HEK293 (cell line): ENCODE measurements at regions not wholly inside any gene's neighbourhood (a gene's known extent, or its start where the extent isn't known, plus 50 kb on each side); places are given as distances from the start of the nearest gene placed in this dataset.

Source experiments
- GFI1B ChIP-seq: fragments of 450-650 bp; formaldehyde crosslinking; IDR thresholded peaks from 2 replicates; pipeline ENCODE4 v1.5.1; 2016; ENCODE audit warnings: missing biosample characterization, missing genetic modification characterization
- ZNF175 ChIP-seq: fragments of 450-650 bp; formaldehyde crosslinking; IDR thresholded peaks from 2 replicates; pipeline ENCODE4 v1.5.1; 2016; ENCODE audit warnings: missing biosample characterization, missing genetic modification characterization
- ZNF184 ChIP-seq: fragments of 450-650 bp; IDR thresholded peaks from 2 replicates; pipeline ENCODE4 v1.5.1; 2018; ENCODE audit warnings: missing biosample characterization, mild to moderate bottlenecking, missing genetic modification characterization
- TF ChIP-seq, protein P1 (sequence below): fragments of 450-650 bp; formaldehyde crosslinking; IDR thresholded peaks from 2 replicates; pipeline ENCODE4 v1.5.1; 2016; ENCODE audit warnings: missing biosample characterization, missing genetic modification characterization
- TF ChIP-seq, protein P2 (sequence below): fragments of 450-650 bp; formaldehyde crosslinking; IDR thresholded peaks from 2 replicates; pipeline ENCODE4 v1.5.1; 2016; ENCODE audit warnings: missing biosample characterization, missing genetic modification characterization

DNA sequence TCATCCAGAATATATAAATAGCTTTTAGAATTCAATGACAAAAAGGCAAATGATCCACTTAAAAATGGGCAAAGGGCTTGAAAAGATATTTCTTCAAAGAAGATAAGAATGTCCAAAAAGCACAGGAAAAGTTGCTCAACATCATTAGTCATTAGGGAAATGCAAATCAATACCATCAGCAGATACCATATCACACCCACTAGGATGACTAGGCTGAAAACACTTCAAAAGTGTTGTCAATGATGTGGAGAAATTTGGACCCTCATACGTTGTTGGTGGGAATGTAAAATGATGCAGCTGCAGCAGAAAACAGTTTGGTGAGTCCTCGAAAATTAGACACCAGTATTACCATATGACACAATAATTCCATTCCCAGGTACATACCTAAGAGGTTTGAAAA lies 303.6 kb upstream of the SLC35B3 start:
- TF ChIP-seq, protein P1, sequence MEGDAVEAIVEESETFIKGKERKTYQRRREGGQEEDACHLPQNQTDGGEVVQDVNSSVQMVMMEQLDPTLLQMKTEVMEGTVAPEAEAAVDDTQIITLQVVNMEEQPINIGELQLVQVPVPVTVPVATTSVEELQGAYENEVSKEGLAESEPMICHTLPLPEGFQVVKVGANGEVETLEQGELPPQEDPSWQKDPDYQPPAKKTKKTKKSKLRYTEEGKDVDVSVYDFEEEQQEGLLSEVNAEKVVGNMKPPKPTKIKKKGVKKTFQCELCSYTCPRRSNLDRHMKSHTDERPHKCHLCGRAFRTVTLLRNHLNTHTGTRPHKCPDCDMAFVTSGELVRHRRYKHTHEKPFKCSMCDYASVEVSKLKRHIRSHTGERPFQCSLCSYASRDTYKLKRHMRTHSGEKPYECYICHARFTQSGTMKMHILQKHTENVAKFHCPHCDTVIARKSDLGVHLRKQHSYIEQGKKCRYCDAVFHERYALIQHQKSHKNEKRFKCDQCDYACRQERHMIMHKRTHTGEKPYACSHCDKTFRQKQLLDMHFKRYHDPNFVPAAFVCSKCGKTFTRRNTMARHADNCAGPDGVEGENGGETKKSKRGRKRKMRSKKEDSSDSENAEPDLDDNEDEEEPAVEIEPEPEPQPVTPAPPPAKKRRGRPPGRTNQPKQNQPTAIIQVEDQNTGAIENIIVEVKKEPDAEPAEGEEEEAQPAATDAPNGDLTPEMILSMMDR (tag by site-specific recombination) = no peak
- no peak for TF ChIP-seq ZNF184
- TF ChIP-seq, protein P2, sequence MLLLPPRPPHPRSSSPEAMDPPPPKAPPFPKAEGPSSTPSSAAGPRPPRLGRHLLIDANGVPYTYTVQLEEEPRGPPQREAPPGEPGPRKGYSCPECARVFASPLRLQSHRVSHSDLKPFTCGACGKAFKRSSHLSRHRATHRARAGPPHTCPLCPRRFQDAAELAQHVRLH (tag by site-specific recombination) = no peak
- TF ChIP-seq GFI1B (tag by site-specific recombination) = no peak
- no peak for TF ChIP-seq ZNF175 (tag by site-specific recombination)
